NCI-H774 (cell line): ENCODE measurements at regions not wholly inside any gene's neighbourhood (a gene's known extent, or its start where the extent isn't known, plus 50 kb on each side); places are given as distances from the start of the nearest gene placed in this dataset.
"Not testable (repeated sequence)": the region's sequence is repeated elsewhere in the genome, so short reads cannot be mapped to it uniquely, and the experiment has no call there.

Experiments
- DNase-seq: peaks from one replicate; lab custom pipeline; 2025; lab: John Stamatoyannopoulos, UW

DNA sequence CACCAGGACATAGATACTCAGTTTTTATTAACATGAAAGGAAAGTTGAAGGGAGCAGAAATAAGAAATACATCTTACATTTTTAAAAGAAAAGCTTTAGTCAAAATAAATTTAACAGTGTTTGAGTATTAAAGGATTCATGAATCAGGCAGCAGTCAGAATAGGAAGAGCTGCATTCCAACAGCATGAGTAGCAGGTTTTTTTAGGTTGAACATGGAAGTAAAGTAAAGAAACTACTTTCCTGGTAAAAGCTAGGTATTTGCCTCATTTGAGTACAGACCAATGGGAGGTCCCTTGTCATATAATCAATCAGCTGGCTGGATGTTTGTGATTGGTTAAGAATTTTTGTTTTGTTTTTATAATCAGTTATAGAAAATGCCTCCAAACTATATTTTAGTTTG, 645.9 kb upstream of the INTU start:
- DNase-seq, result no peak

DNA sequence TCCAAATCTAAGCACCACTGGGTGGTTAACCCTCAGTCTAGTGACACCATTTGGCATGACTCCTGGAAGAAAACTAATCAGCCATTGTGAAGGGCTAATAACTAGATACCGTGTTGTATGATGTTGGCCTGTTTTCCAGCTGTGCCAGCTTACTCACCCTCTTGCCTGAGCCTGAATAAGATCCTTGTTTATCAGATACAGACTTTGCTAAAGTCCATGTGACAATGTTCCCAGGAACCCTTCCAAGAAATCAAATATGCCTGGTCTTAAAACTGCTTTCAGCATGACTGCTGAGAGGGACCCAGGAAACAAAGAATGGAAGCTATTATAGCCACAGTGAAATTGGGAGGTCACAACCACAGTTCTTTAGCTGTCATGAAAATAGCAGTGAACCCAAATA, 640.8 kb upstream of the INTU start:
- DNase-seq, result no peak

DNA sequence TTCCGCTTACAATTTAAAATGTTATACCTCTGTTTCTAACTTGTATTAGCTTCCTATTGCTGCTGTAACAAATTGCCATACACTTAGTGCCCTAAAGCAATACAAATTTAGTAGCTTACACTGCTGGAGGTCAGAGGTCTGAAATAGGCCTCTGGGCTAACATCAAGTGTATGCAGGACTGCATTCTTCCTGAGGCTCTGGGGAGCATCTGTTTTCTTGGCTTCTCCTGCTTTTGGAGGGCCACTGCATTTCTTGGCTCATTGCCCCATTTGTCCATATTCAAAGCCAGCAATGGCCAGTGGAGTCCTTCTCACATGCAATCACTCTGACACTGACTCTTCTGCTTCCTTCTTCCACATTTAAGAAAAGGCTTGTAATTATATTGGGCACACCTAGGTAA, 639.8 kb upstream of the INTU start:
- no peak for DNase-seq

DNA sequence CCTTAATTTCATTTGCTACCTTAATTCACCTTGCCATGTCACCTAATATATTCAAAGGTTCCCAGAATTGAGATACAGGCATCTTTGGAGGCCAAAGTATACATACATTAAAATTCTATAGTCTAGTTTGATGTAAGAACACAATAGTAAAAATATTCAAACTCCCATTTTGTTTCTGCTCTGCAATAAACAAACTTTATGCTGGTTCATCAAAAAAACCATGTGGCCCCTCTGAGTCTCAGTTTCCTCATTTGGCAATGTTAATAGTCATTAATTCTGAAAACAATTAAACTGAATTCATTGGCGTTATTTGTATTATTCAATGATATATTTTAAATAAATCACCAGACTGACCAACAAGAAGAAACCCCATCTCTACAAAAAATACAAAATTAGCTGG, 639.4 kb upstream of the INTU start:
- DNase-seq, result no peak

DNA sequence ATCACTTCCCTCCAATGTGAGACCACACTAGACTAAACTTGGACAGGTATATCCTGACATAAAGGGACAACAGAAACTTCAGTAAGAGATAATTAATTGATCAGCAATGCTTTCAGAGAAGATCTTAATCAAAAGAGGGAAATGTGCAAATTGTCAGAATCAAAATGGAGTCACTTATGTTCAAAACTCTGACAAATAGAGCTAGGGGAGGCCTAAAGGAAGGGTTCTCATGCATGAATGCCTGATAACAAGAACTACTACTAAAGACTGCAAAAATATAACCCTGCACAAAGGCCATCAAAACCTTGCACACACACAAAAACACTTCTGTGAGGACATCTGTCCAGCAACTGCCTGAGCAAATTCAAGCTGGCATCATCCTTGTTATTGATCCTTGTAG, 637.5 kb upstream of the INTU start:
- no peak for DNase-seq

DNA sequence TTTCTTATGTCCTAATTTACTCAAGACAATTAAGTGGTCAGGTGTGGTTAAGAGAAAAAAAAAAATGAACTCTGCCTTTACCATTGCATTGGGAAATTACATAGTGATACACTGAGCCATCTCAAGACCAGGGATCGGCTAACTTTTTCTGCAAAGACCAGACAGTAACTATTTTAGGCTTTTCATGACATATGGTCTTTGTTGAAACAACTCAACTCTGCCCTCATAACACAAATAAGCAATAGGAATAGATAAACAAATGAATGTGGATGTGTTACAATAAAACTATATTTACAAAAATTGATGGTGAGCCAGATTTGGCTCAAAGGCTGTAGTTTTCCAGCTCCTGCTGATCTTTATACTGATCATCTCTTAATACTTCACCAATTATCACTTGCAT, 632.6 kb upstream of the INTU start:
- no peak for DNase-seq

DNA sequence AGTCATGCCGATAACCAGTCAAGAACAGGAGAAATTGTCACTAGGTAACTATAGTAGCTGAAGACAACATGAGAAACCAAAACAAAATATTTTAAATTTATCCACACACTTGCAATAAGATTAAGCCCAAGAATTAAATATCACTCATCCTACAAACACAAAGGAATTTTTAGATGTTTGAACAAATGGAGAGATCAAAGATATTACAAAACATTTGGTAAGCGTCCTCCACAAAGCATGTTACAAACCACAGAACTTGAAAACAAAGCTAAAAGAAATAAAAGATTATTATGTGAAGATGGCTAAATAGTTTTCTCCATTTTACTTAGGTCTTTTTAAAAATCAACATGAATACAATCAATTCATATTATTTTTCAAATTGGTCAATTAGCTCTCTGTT, 631.9 kb upstream of the INTU start:
- no peak for DNase-seq

DNA sequence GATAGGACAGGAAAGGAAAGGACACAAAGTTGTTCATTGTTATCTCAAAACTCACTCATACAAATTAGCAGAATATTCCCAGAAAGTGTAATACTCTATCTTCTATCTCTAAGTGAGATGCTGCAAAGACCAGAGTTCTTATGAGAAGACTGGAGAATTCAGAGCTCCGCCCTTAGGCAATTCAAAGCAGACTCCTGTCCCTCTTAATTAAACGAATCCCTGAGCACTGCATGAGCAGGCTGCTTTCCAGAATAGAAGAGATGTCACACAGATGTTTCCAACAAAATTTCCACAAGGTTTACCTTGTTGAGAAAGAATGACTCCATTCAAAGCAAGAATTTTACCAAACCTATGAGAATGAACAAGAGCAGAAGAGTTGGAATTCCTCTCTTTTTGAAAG, 630.8 kb upstream of the INTU start:
- DNase-seq, result no peak

DNA sequence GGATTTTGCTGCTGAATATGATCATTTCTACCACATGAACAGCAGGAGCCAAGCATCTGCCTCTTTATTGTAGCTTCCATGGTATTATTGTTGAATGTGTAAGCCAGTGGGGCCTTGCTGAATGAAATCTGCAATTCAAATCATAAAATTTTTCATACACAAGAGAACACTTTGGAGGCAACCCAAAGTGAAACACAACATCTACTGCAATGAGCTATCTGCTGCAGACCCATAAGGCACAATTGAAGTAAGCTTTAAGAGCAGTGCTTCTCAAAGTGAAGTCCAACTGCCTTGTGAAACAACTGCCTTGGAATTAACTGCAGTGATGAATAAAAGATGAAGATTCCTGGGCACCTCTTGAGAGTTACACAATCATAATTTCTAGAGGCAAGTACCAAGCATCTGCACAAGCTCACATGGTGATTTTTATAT, 626.3 kb upstream of the INTU start:
- no peak for DNase-seq

DNA sequence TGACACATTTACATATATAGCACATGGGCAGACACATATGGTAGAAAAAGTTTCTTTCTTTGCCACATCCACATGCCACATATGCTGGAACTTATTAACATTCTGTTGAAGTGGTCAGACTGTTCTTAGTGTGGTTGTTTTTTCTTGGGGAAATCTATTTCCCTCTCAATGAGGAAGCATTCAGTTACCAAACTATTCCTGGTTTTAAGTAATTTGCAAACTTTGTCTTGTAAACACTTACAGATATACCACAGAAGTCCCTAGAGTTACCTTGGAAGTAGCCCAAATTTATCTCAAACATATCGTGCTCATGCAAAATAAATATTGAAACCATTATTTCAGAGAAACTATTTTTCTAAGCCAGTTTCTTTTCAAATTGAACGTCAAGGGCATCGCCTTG, 625.5 kb upstream of the INTU start:
- DNase-seq, result no peak

DNA sequence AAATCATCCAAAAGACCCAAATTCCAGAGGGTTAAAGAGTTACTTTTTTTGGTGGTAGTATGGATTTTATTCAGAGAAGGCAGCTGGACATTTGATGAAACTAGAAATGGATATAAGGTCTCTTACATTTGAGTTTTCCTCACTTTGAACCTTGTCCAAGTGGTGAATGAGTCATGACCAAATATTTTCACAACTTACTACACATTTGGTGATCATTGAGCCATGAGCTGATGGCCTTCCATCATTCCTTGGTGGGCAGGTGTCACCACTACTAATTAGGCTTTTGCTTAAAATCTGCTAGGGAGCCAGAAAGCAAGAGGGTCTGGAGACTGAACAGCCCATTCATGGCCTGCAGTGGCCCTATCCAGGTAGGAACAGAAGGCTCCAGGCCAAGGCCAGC, 620.2 kb upstream of the INTU start:
- DNase-seq, result no peak

DNA sequence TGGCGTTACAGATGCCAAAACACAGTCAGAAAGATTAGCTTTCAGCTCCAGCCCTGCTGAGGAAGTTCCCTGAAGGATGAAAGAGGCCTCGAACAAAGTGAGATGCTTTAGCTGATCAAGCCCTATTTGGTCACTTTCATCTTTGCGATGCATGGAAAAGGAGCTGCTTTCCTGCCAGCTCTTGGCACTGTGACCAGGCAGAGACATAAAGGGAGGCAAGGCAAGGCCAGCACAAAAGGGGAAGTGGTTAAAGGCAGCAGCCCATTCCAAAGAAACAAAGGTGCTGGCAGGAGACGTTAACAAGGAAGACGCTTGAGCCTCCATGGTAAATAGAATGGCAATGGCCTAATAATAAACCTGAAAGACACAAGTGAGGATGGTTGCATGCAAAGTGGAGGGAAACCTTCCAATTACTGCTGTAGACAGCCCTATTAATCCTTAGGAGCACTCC, 617.1 kb upstream of the INTU start:
- no peak for DNase-seq

DNA sequence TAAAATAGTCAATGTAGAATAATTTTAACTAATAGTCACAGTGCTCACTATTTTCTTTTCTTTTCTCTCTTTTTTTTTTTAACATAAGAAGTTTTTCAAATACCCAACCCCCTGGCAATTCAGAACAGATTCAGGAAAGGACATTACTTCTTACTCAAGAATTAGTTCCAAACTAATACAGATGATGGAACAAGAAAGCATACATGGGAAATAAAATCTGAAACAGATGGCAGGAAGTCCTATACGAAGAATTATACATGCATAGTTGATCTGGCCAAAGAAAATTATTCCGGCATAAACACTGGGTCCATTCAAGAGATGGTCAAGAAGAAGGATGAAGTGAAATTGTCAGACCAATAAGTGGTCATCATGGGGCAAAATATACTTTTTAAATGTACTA, 614.4 kb upstream of the INTU start:
- DNase-seq, result no peak

DNA sequence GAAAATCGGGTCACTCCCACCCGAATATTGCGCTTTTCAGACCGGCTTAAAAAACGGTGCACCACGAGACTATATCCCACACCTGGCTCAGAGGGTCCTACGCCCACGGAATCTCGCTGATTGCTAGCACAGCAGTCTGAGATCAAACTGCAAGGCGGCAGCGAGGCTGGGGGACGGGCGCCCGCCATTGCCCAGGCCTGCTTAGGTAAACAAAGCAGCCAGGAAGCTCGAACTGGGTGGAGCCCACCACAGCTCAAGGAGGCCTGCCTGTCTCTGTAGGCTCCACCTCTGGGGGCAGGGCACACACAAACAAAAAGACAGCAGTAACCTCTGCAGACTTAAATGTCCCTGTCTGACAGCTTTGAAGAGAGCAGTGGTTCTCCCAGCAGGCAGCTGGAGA, 611.9 kb upstream of the INTU start:
- not testable (repeated sequence) for DNase-seq

DNA sequence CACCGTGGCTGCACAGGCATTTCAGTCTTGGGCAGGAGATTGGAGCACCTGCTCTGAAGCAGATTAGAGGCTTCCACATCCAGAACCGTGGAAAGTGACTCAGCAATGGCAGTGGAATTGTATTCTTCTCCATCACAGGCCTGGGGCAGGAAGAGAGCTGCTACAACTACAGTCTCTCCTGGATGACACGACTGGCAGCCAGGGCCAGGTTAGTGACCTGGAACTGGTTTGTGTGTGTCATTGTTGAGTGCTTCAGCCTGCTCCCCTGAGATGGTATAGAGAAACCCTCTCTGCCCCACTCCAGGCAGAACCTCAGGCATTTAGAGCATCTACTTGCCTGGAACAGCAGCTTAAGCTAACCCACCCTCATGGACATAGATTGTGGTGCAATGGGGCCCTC, 596.5 kb upstream of the INTU start:
- no peak for DNase-seq

DNA sequence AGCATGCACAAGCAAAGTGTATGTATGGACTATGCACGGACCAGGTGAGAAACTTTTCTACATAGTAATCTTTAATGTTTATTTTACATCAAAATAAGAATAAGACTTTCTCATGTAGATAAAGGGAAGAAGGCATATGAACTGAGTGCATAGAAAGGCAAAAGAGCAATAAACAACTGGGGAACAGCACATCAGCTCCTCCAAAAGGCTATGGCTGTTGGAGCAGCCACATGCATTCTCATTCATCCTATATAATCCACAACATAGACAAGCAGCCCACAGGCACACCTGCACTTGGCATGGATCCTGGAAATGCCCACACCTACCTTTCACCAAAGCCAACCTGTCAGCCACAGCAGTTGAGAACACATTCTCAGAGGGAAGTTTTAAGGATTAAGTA, 586.9 kb upstream of the INTU start:
- no peak for DNase-seq

DNA sequence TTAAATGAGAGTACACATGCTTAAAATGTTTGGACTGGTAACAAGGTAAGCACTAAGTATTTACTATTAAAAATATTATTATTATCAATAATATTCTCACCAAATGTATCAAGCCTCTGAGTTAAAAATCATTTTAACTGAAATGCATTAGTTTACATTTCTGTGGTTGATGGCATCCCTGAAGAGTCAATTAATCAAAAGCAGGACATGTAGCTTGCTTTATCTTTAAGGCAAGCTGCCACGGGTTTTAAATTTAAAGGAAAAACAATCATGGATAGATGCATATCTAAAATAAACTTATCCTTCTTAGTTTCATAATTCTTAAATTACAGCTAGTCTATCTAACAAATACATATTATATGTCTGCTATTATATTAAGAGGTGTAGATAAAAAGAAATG, 584.8 kb upstream of the INTU start:
- DNase-seq, result no peak

DNA sequence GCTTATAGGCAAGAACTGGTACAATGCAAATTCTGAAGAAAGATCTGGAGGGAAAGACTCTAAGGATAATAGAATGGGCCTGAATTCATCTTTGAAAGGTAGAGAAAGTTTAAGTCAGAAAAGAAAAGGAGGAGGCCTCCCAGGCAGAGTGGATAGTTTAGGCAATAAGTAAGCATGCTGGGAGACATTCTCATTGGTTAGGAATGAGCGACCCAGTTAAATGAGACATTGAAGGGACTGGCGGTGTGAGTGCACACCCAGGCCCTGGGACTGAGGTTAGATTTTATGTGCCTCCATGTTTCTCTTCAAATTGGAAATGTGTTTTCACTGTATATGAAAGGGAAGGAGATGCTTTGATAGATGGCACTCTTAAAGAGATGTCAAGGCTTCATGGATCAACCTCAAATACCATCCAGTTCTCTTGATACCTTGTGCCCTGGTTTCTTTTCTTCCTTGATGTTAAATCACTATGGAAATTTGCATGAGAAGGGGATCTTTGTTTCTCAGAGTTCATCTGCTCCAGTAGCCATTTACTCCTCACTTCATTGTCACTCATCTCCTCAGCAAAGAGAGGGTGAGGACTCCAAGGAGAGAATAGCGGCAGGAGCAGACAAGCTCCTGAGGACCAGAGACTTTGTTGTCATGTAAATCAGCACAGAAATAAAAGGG, 584.2 kb upstream of the INTU start:
- no peak for DNase-seq

DNA sequence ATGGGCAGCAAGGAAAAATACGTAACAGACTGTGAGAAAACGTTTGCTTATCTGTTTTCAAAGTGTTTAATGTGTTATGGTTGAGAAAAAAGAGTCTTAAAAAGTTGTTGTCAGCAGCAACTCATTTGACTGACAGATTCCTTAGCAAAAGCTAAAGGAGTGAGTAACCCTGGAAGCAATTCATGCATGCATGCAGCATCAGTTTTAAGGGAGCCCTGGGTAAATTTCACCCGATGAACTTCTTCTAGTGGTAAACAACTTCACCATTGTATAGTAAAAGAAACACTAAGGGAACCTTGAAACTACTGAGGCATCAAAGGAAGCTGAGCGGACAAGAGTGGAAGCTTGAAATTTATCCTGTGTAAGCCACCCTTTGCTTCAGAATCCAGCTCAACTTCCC, 583.2 kb upstream of the INTU start:
- no peak for DNase-seq

DNA sequence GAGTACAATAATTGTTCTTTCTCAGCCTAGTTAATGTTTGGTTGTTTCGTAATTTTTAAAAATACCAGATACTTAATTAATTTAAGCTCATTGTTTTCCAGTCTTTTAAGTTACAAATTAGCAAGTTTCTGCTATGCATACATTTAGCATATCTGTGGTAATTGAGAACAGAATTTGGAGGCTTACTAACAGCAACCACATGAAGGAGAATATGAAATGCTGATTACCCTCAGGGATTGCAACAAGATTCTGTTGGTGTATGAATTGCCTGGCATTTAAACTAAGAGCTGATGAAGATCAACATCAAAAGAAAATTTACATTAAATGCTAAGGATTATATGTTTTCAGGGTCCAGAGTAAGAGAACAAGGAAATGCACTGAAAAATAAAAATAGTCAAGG, 580.0 kb upstream of the INTU start:
- no peak for DNase-seq

DNA sequence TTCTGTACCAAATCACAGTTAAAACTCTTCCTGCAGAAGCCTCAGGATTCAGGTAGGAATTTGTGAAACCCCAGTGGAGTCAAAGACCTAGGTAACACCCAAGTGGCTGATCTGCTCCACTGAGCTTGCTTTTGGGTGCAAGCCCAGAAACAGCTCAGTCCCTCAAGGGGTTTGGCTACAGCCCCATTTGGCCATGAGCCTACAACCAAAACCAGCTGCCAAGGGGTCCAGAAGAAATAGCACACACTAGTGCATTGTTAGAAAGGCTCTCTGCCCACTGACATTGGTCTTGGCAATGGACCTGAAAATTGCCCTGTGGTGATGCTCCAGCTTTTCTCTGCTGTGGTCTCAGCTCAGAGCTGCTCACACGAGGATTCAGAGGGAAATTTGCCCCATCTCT, 577.4 kb upstream of the INTU start:
- no peak for DNase-seq

DNA sequence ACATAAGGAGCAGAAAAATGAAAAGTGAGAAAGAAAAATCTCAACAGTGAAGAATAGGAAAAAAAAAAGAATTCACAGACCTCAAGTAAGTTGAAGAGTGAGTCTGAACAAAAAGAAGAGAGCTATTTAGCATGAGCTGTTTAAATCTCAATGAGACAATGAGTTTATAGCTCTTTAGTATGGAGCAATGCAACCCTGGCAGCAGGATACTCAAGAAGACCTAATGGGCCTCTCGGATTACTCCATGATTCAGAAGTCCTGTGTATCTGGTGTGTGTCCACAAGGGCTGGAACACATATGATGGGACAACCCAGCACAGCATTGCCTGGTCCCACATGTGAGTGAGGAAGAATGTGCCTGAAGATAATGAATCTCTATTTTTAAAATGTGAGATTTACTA, 563.1 kb upstream of the INTU start:
- DNase-seq, result no peak

DNA sequence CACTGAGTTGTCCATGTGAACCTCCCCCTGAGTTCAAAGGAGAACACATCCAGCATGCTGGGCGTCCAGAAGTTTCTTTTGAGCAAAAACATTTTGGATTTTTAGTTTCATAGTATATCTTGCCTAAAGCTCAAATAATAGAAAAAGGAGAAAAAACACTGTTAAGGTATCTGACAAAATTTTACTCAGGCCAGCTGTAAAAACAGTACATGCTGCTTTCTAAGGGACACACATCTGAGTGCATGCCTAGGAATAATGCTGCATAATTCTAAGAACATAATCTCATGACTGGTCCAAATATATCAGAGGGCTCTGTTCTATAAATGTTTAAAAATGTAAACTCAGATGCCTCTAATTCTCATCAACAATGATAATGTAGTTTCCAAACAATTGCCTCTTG, 561.3 kb upstream of the INTU start:
- no peak for DNase-seq

DNA sequence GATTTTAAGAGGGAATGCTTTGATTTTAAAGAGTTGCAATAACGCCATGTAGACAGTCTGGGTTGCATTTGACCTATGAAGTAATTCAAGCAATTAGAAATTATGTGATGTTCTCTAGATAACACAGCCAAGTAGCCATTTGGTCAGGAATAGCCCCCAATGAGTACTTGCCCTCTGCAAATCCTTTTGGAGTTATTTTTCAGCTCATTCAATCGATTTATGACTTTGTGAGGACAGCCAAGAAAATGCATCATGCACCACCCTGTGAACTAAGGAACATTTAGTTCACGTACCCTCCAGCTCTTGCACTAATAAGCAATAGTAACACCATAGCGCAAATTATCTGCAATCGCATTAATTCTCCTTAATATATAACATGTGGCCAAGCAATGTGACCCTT, 552.6 kb upstream of the INTU start:
- no peak for DNase-seq

DNA sequence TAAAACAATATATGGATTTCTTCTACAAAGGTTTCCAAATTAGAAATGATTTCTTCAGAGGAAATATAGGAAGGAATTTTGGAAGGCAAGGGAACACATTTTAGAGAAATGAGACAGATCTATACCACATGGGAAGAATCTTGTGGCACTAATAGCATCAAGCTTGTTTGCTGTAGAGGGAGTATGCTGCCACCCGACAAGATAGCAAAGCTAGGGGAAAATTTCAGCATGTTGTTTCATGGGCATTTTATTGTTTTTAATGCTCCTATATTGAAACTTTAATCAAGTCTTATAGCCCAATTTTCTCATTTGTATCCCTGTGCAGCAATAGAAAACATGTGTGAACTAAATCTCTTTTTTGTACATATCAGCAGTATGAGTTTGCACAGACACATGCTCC, 551.7 kb upstream of the INTU start:
- DNase-seq, result no peak
